Liver (tissue), 8 donors: ENCODE measurements at regions not wholly inside any gene's neighbourhood (a gene's known extent, or its start where the extent isn't known, plus 50 kb on each side); places are given as distances from the start of the nearest gene placed in this dataset.

Experiments used
- DNase-seq: peaks from one replicate; pipeline ENCODE4 v3.0.0-alpha.2; 2017; ENCODE audit warnings: low spot score
- H3K27ac ChIP-seq, 2 donors: one replicate each; pipeline ENCODE4 v1.7.0; 2013; ENCODE audit warnings: inconsistent platforms in 2 of 2, low read length in 2 of 2, control low read depth in 1 of 2, low read depth in 1 of 2, mild to moderate bottlenecking in 1 of 2
- H3K27me3 ChIP-seq, 4 donors: one replicate each; pipeline versions ENCODE4 v1.6.1 to v1.7.0; 2013; ENCODE audit warnings: low read length in 3 of 4, inconsistent platforms in 1 of 4, mild to moderate bottlenecking in 1 of 4, moderate library complexity in 1 of 4; ENCODE audit not compliant: control insufficient read depth in 4 of 4, insufficient read depth in 4 of 4
- H3K36me3 ChIP-seq, 4 donors: one replicate each; pipeline versions ENCODE4 v1.6.1 to v1.7.0; 2013; ENCODE audit warnings: low read length in 3 of 4, mild to moderate bottlenecking in 3 of 4, low read depth in 1 of 4, moderate library complexity in 1 of 4; ENCODE audit not compliant: control insufficient read depth in 4 of 4, insufficient read depth in 3 of 4
- H3K4me1 ChIP-seq, 4 donors: one replicate each; pipeline versions ENCODE4 v1.6.1 to v1.7.0; 2013; ENCODE audit warnings: low read length in 3 of 4, mild to moderate bottlenecking in 3 of 4, moderate library complexity in 1 of 4; ENCODE audit not compliant: control insufficient read depth in 4 of 4, insufficient read depth in 4 of 4
- H3K4me3 ChIP-seq, 3 donors: one replicate each; pipeline versions ENCODE4 v1.6.1 to v1.7.0; 2013; ENCODE audit warnings: low read length in 3 of 3, control low read depth in 1 of 3, low read depth in 1 of 3, mild to moderate bottlenecking in 1 of 3
- H3K9ac ChIP-seq, 2 donors: one replicate each; pipeline ENCODE4 v1.7.0; 2013; ENCODE audit warnings: low read length in 2 of 2, mild to moderate bottlenecking in 2 of 2, moderate library complexity in 2 of 2, control low read depth in 1 of 2, low read depth in 1 of 2
- H3K9me3 ChIP-seq, 4 donors: one replicate each; pipeline versions ENCODE4 v1.6.1 to v1.7.0; 2013; ENCODE audit warnings: low read length in 3 of 4; ENCODE audit not compliant: control insufficient read depth in 4 of 4
- CTCF ChIP-seq: fragments of 150-350 bp; IDR thresholded peaks from 2 replicates; pipeline ENCODE4 v1.5.1; 2017; ENCODE audit warnings: improper control_type of control experiment, low read depth, low read length; ENCODE audit not compliant: missing input control
- EGR1 ChIP-seq, 2 donors: IDR thresholded peaks; 2 replicates each; pipeline ENCODE4 v1.6.1; 2016 to 2018; ENCODE audit warnings: antibody characterized with exemption in 2 of 2, low read depth in 2 of 2
- FOXA1 ChIP-seq: IDR thresholded peaks from 2 replicates; pipeline ENCODE4 v1.6.1; 2016; ENCODE audit warnings: antibody characterized with exemption
- HNF4A ChIP-seq, 2 donors: conservative IDR thresholded peaks; 2 replicates each; pipeline ENCODE4 v1.6.1; 2016; ENCODE audit warnings: antibody characterized with exemption in 2 of 2, mild to moderate bottlenecking in 2 of 2
- HNF4G ChIP-seq: IDR thresholded peaks from 2 replicates; pipeline ENCODE4 v1.6.1; 2016; ENCODE audit warnings: antibody characterized with exemption
- JUND ChIP-seq, 2 donors: IDR thresholded peaks; 2 replicates each; pipeline ENCODE4 v1.6.1; 2016; ENCODE audit warnings: antibody characterized with exemption in 2 of 2
- NR2F2 ChIP-seq: IDR thresholded peaks from 2 replicates; pipeline ENCODE4 v1.6.1; 2016; ENCODE audit warnings: antibody characterized with exemption
- RAD21 ChIP-seq, 2 donors: IDR thresholded peaks; 2 replicates each; pipeline ENCODE4 v1.6.1; 2016; ENCODE audit warnings: antibody characterized with exemption in 2 of 2, mild to moderate bottlenecking in 2 of 2
- RXRA ChIP-seq, 2 donors: IDR thresholded peaks; 2 replicates each; pipeline ENCODE4 v1.6.1; 2017 to 2018; ENCODE audit warnings: antibody characterized with exemption in 2 of 2, mild to moderate bottlenecking in 1 of 2
- WGBS: extraction: QIAGEN DNeasy Blood & Tissue Kit; methylation state at CpG from one replicate; pipeline ENCODE4 v1.1.7; 2013; 5-methylcytosine and 5-hydroxymethylcytosine counted together
- TF ChIP-seq, protein P1 (sequence below): IDR thresholded peaks from 2 replicates; pipeline ENCODE4 v1.6.1; 2016; ENCODE audit warnings: antibody characterized with exemption
- donor health status: healthy.
- donor health status: healthy.
- donor health status: healthy.
- donor health status: healthy.
- donor health status: healthy.

GRCh38 chr3:161557445-161558150 lies 61.0 kb downstream of the OTOL1 start:
- H3K4me1 ChIP-seq, result peaks cover 0 to 4% (median 0%) of the 10 kb centered on the region in 4 donors
- no peaks in the 10 kb centered on the region for H3K36me3 ChIP-seq
- DNase-seq, result no peak
- H3K9ac ChIP-seq, result no peak overlapping the region
- WGBS, result 76% methylated on average over 5 of the region's 5 CpGs
- H3K4me3 ChIP-seq, result no peak overlapping the region
- peaks cover 0 to 16% (median 4%) of the 10 kb centered on the region in 4 donors for H3K27me3 ChIP-seq
- TF ChIP-seq RXRA (IDR thresholded peaks at IDR 0.05), result no peak
- no peaks in the 10 kb centered on the region for H3K9me3 ChIP-seq
- no peak overlapping the region for H3K27ac ChIP-seq

DNA sequence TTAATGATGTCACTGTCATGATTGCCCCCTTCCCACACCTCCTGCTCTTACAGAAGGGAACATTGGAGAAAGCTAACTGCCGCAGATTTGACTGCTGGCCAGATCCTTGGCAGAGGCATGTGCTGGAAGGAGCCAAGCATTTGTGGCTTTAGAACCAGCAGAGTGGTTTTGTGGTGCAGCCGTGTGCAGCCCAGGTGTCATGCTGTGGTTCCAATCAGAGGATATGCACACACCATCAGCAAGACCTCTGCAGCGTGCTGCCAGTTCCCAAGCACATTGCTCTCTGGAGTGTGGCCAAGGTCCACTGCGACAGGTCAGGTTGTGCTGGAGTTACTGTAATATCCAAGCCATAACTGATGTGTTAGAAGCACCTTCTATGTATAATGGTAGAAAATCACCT lies 61.6 kb downstream of the OTOL1 start:
- Histone ChIP-seq H3K9ac (no peak overlapping the region), H3K9me3 (no peaks in the 10 kb centered on the region), H3K27me3 (peaks cover 0 to 16% (median 4%) of the 10 kb centered on the region in 4 donors), H3K36me3 (no peaks in the 10 kb centered on the region), H3K4me1 (peaks cover 0 to 4% (median 0%) of the 10 kb centered on the region in 4 donors), H3K4me3 (no peak overlapping the region), H3K27ac (no peak overlapping the region)
- 31% methylated on average over 4 of the region's 4 CpGs for whole genome bisulfite sequencing
- TF ChIP-seq HNF4A (conservative IDR thresholded peaks at IDR 0.05) (no peak), FOXA1 (no peak)
- TF ChIP-seq, protein P1, sequence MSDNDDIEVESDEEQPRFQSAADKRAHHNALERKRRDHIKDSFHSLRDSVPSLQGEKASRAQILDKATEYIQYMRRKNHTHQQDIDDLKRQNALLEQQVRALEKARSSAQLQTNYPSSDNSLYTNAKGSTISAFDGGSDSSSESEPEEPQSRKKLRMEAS, result no peak
- no peak for DNase-seq

- Histone ChIP-seq H3K27me3 (peaks cover 0 to 16% (median 4%) of the 10 kb centered on the region in 4 donors), H3K4me1 (peaks cover 0 to 4% (median 0%) of the 10 kb centered on the region in 4 donors), H3K27ac (no peak overlapping the region), H3K9me3 (no peaks in the 10 kb centered on the region), H3K36me3 (no peaks in the 10 kb centered on the region), H3K9ac (no peak overlapping the region), H3K4me3 (no peak overlapping the region)
- no peak for DNase-seq
- 17% methylated on average over 6 of the region's 6 CpGs for WGBS
- no peak for TF ChIP-seq HNF4G
- TF ChIP-seq CTCF, result peak; percentile 71
- no peak for TF ChIP-seq JUND (IDR thresholded peaks at IDR 0.05)
- TF ChIP-seq RAD21 (IDR thresholded peaks at IDR 0.05), result peak; percentile 75 to 79
- no peak for TF ChIP-seq EGR1 (IDR thresholded peaks at IDR 0.05; ENCODE audit: low read depth in 2 of 2)
- TF ChIP-seq NR2F2, result no peak
- TF ChIP-seq, protein P1, result no peak
These were observed 62.8 kb downstream of the OTOL1 start for GRCh38 chr3:161559177-161559998.
